ENCODE measurements at regions not wholly inside any gene's neighbourhood (a gene's known extent, or its start where the extent isn't known, plus 50 kb on each side); places are given as distances from the start of the nearest gene placed in this dataset.

GRCh38 chr17:62901544-62901943 is 64.5 kb upstream of the TANC2 start:
- Histone ChIP-seq H3K9ac (ENCODE audit: insufficient read depth in 1 of 2, low read length in 2 of 2) (no peak overlapping the region), H3K27ac (ENCODE audit: low read depth in 1 of 2, low read length in 1 of 2) (no peak overlapping the region), H3K36me3 (ENCODE audit: control insufficient read depth in 4 of 4, insufficient read depth in 4 of 4, low read length in 4 of 4) (no peaks in the 10 kb centered on the region), H3K9me3 (ENCODE audit: control insufficient read depth in 4 of 4, insufficient read depth in 3 of 4, low read length in 3 of 4) (no peaks in the 10 kb centered on the region), H3K27me3 (ENCODE audit: control insufficient read depth in 3 of 3, insufficient read depth in 3 of 3, low read length in 2 of 3) (no peaks in the 10 kb centered on the region), H3K4me1 (ENCODE audit: control insufficient read depth in 5 of 5, insufficient read depth in 5 of 5, low read length in 5 of 5) (peaks cover 0 to 4% (median 1%) of the 10 kb centered on the region in 5 donors), H3K4me3 (no peak overlapping the region)
- no peak for TF ChIP-seq CTCF (IDR thresholded peaks at IDR 0.05; ENCODE audit: control extremely low read depth, extremely low read depth)
- DNase-seq: no peak
- no peak for ATAC-seq (ENCODE audit: insufficient read depth, low FRiP score)
- whole genome bisulfite sequencing, 2 donors: 96% methylated on average over 8 of the region's 8 CpGs

GRCh38 chr17:62900096-62900495 is 65.9 kb upstream of the TANC2 start:
- H3K27ac ChIP-seq (ENCODE audit: low read depth in 1 of 2, low read length in 1 of 2): no peak overlapping the region
- H3K36me3 ChIP-seq (ENCODE audit: control insufficient read depth in 4 of 4, insufficient read depth in 4 of 4, low read length in 4 of 4): no peaks in the 10 kb centered on the region
- DNase-seq (no peak), ATAC-seq (ENCODE audit: insufficient read depth, low FRiP score) (no peak)
- no peaks in the 10 kb centered on the region for H3K9me3 ChIP-seq (ENCODE audit: control insufficient read depth in 4 of 4, insufficient read depth in 3 of 4, low read length in 3 of 4)
- 96 to 97% methylated on average over 5 of the region's 5 CpGs for WGBS, 2 donors
- no peak for TF ChIP-seq CTCF (IDR thresholded peaks at IDR 0.05; ENCODE audit: control extremely low read depth, extremely low read depth)
- no peak overlapping the region for H3K9ac ChIP-seq (ENCODE audit: insufficient read depth in 1 of 2, low read length in 2 of 2)
- H3K4me3 ChIP-seq: no peak overlapping the region
- H3K4me1 ChIP-seq (ENCODE audit: control insufficient read depth in 5 of 5, insufficient read depth in 5 of 5, low read length in 5 of 5): peaks cover 0 to 4% (median 3%) of the 10 kb centered on the region in 5 donors
- H3K27me3 ChIP-seq (ENCODE audit: control insufficient read depth in 3 of 3, insufficient read depth in 3 of 3, low read length in 2 of 3): no peaks in the 10 kb centered on the region

- Histone ChIP-seq H3K36me3 (ENCODE audit: control insufficient read depth in 4 of 4, insufficient read depth in 4 of 4, low read length in 4 of 4) (no peaks in the 10 kb centered on the region), H3K9me3 (ENCODE audit: control insufficient read depth in 4 of 4, insufficient read depth in 3 of 4, low read length in 3 of 4) (no peaks in the 10 kb centered on the region), H3K4me3 (no peak overlapping the region), H3K27ac (ENCODE audit: low read depth in 1 of 2, low read length in 1 of 2) (no peak overlapping the region), H3K4me1 (ENCODE audit: control insufficient read depth in 5 of 5, insufficient read depth in 5 of 5, low read length in 5 of 5) (peaks cover 0 to 4% (median 3%) of the 10 kb centered on the region in 5 donors), H3K9ac (ENCODE audit: insufficient read depth in 1 of 2, low read length in 2 of 2) (no peak overlapping the region), H3K27me3 (ENCODE audit: control insufficient read depth in 3 of 3, insufficient read depth in 3 of 3, low read length in 2 of 3) (no peaks in the 10 kb centered on the region)
- DNase-seq (peak in 2 of 3 donors; percentile 37 to 56), ATAC-seq (ENCODE audit: insufficient read depth, low FRiP score) (peak; percentile 70)
- WGBS, 2 donors: 65 to 77% methylated on average over 6 of the region's 6 CpGs
- TF ChIP-seq CTCF (IDR thresholded peaks at IDR 0.05; ENCODE audit: control extremely low read depth, extremely low read depth): no peak
Observed at GRCh38 chr17:62899361-62899760, 66.7 kb upstream of the TANC2 start.

- H3K4me1 ChIP-seq (ENCODE audit: control insufficient read depth in 5 of 5, insufficient read depth in 5 of 5, low read length in 5 of 5): peaks cover 0 to 8% (median 3%) of the 10 kb centered on the region in 5 donors
- peak in 2 of 3 donors; percentile 20 to 29 for DNase-seq
- no peak overlapping the region for H3K4me3 ChIP-seq
- H3K27ac ChIP-seq (ENCODE audit: low read depth in 1 of 2, low read length in 1 of 2): no peak overlapping the region
- H3K9ac ChIP-seq (ENCODE audit: insufficient read depth in 1 of 2, low read length in 2 of 2): no peak overlapping the region
- TF ChIP-seq CTCF (IDR thresholded peaks at IDR 0.05; ENCODE audit: control extremely low read depth, extremely low read depth): no peak
- 70 to 80% methylated on average over 13 of the region's 13 CpGs for WGBS, 2 donors
- no peak for ATAC-seq (ENCODE audit: insufficient read depth, low FRiP score)
- no peaks in the 10 kb centered on the region for H3K9me3 ChIP-seq (ENCODE audit: control insufficient read depth in 4 of 4, insufficient read depth in 3 of 4, low read length in 3 of 4)
- no peaks in the 10 kb centered on the region for H3K27me3 ChIP-seq (ENCODE audit: control insufficient read depth in 3 of 3, insufficient read depth in 3 of 3, low read length in 2 of 3)
- no peaks in the 10 kb centered on the region for H3K36me3 ChIP-seq (ENCODE audit: control insufficient read depth in 4 of 4, insufficient read depth in 4 of 4, low read length in 4 of 4)
Observed at GRCh38 chr17:62898239-62898864, 67.7 kb upstream of the TANC2 start.
